H1 (cell line): ENCODE measurements at regions not wholly inside any gene's neighbourhood (a gene's known extent, or its start where the extent isn't known, plus 50 kb on each side); places are given as distances from the start of the nearest gene placed in this dataset.

Source experiments
- CTCF ChIA-PET: fragments of 300-600 bp; sonication (Branson Sonifier 250); formaldehyde crosslinking; loops from one replicate; lab custom pipeline; 2021; ENCODE audit not compliant: partially characterized antibody; lab: Charles Lee
- POLR2A ChIA-PET: fragments of 300-600 bp; sonication (Branson Sonifier 250); formaldehyde crosslinking; loops from one replicate; lab custom pipeline; 2021; ENCODE audit warnings: inconsistent platforms; ENCODE audit not compliant: partially characterized antibody; lab: Charles Lee
- DNase-seq, 2 experiments: peaks; one replicate each; pipeline versions ENCODE4 v3.0.0 to v3.0.0-alpha.2; 2010 to 2022; ENCODE audit warnings: low spot score in 2 of 2, low read depth in 1 of 2, mixed read lengths in 1 of 2
- FAIRE-seq: peaks from 2 replicates; lab custom pipeline; 2011; peaks lifted over from hg19 to GRCh38; lab: Jason Lieb, UNC
- H2AFZ ChIP-seq: 2 replicates; pipeline ENCODE4 v1.8.1; 2012; ENCODE audit warnings: low read length, inconsistent platforms
- H2AK5ac ChIP-seq: 2 replicates; pipeline ENCODE4 v1.6.1; 2013; ENCODE audit warnings: low read depth, low read length
- H2BK120ac ChIP-seq: replicated peaks from 2 replicates; pipeline ENCODE3; 2013; ENCODE audit warnings: low read depth, low read length, inconsistent platforms
- H2BK12ac ChIP-seq: 2 replicates; pipeline ENCODE4 v1.6.1; 2013; ENCODE audit warnings: low read depth, low read length
- H2BK15ac ChIP-seq: 2 replicates; pipeline ENCODE4 v1.6.1; 2013; ENCODE audit warnings: low read length
- H2BK20ac ChIP-seq: 2 replicates; pipeline ENCODE4 v1.6.1; 2013; ENCODE audit warnings: low read length
- H2BK5ac ChIP-seq: 2 replicates; pipeline ENCODE4 v1.6.1; 2013; ENCODE audit warnings: low read depth, low read length
- H3K14ac ChIP-seq: 2 replicates; pipeline ENCODE4 v1.6.1; 2013; ENCODE audit warnings: inconsistent platforms; ENCODE audit not compliant: insufficient read length
- H3K18ac ChIP-seq: 2 replicates; pipeline ENCODE4 v1.6.1; 2013; ENCODE audit warnings: low read length; ENCODE audit errors: extremely low read depth
- H3K23ac ChIP-seq: 2 replicates; pipeline ENCODE4 v1.6.1; 2013; ENCODE audit warnings: inconsistent platforms; ENCODE audit not compliant: insufficient read length
- H3K23me2 ChIP-seq: 2 replicates; pipeline ENCODE4 v1.6.1; 2013; ENCODE audit warnings: low read depth, low read length
- H3K27ac ChIP-seq: 2 replicates; pipeline ENCODE4 v1.6.1; 2011; ENCODE audit warnings: low read depth, low read length, inconsistent platforms
- H3K27me3 ChIP-seq, 4 experiments: replicated peaks in 1 of 4; 1 replicate in 1 of 4; 2 replicates in 3 of 4; pipeline versions ENCODE4 v1.6.1 to v1.8.1; 2011 to 2013; ENCODE audit warnings: low read length in 3 of 4, mild to moderate bottlenecking in 3 of 4, inconsistent platforms in 2 of 4, mixed read lengths in 2 of 4, moderate library complexity in 1 of 4; ENCODE audit not compliant: control insufficient read depth in 3 of 4, insufficient read depth in 3 of 4; ENCODE audit errors: extremely low read depth in 1 of 4
- H3K36me3 ChIP-seq, 4 experiments: 2 replicates each; pipeline versions ENCODE4 v1.6.1 to v1.8.1; 2011 to 2013; ENCODE audit warnings: mild to moderate bottlenecking in 4 of 4, low read length in 3 of 4, moderate library complexity in 2 of 4, control low read depth in 1 of 4, inconsistent platforms in 1 of 4; ENCODE audit not compliant: insufficient read depth in 4 of 4, control insufficient read depth in 2 of 4
- H3K4ac ChIP-seq: replicated peaks from 2 replicates; pipeline ENCODE3; 2013; ENCODE audit warnings: low read length, low read depth, mixed read lengths, inconsistent platforms; ENCODE audit not compliant: insufficient read length
- H3K4me1 ChIP-seq, 4 experiments: replicated peaks in 1 of 4; 1 replicate in 1 of 4; 2 replicates in 3 of 4; pipeline versions ENCODE4 v1.6.1 to v1.8.1; 2011 to 2013; ENCODE audit warnings: low read length in 3 of 4, inconsistent platforms in 2 of 4, mixed read lengths in 1 of 4; ENCODE audit not compliant: insufficient read depth in 4 of 4, control insufficient read depth in 3 of 4
- H3K4me2 ChIP-seq, 2 experiments: 2 replicates each; pipeline versions ENCODE4 v1.6.1 to v1.8.1; 2011 to 2013; ENCODE audit warnings: low read depth in 2 of 2, low read length in 2 of 2, control low read depth in 1 of 2, inconsistent platforms in 1 of 2, mild to moderate bottlenecking in 1 of 2; ENCODE audit not compliant: insufficient read depth in 1 of 2
- H3K4me3 ChIP-seq, 4 experiments: fragments of 200-600, 300-600 bp in 1 of 4; sonication (generic), shearing (Covaris generic), sonication (Bioruptor Twin) in 1 of 4; 2 replicates each; pipeline versions ENCODE4 v1.5.1 to v1.8.1; 2011 to 2016; ENCODE audit warnings: low read length in 4 of 4, low read depth in 3 of 4, control low read depth in 2 of 4, inconsistent platforms in 2 of 4, mild to moderate bottlenecking in 2 of 4, mixed read lengths in 1 of 4, moderate library complexity in 1 of 4; ENCODE audit not compliant: insufficient read depth in 2 of 4; ENCODE audit errors: extremely low read depth in 1 of 4
- H3K56ac ChIP-seq: replicated peaks from 2 replicates; pipeline ENCODE3; 2013; ENCODE audit warnings: low read depth, mild to moderate bottlenecking, mixed read lengths, low read length, inconsistent platforms; ENCODE audit not compliant: insufficient read length
- H3K79me1 ChIP-seq: 2 replicates; pipeline ENCODE4 v1.6.1; 2013; ENCODE audit warnings: low read depth, low read length, control low read depth
- H3K79me2 ChIP-seq, 2 experiments: 2 replicates each; pipeline versions ENCODE4 v1.6.1 to v1.8.1; 2012 to 2013; ENCODE audit warnings: low read length in 2 of 2, mild to moderate bottlenecking in 2 of 2, inconsistent platforms in 1 of 2; ENCODE audit not compliant: insufficient read depth in 2 of 2, control insufficient read depth in 1 of 2
- H3K9ac ChIP-seq, 4 experiments: replicated peaks in 1 of 4; 1 replicate in 1 of 4; 2 replicates in 3 of 4; pipeline versions ENCODE4 v1.6.1 to v1.8.1; 2011 to 2013; ENCODE audit warnings: low read depth in 3 of 4, low read length in 3 of 4, control low read depth in 2 of 4, mild to moderate bottlenecking in 2 of 4, moderate library complexity in 2 of 4, inconsistent platforms in 1 of 4; ENCODE audit errors: extremely low read depth in 1 of 4
- H3K9me3 ChIP-seq, 2 experiments: 2 replicates each; pipeline versions ENCODE4 v1.6.1 to v1.8.1; 2012 to 2013; ENCODE audit warnings: mild to moderate bottlenecking in 2 of 2, moderate library complexity in 2 of 2, control low read depth in 1 of 2, inconsistent platforms in 1 of 2, low read depth in 1 of 2, low read length in 1 of 2, mixed read lengths in 1 of 2; ENCODE audit not compliant: insufficient read depth in 2 of 2
- H4K20me1 ChIP-seq, 2 experiments: replicated peaks in 1 of 2; 2 replicates each; pipeline versions ENCODE3 to v1.8.1; 2011 to 2013; ENCODE audit warnings: inconsistent platforms in 2 of 2, low read length in 2 of 2, mild to moderate bottlenecking in 1 of 2; ENCODE audit not compliant: insufficient read depth in 2 of 2, control insufficient read depth in 1 of 2
- H4K5ac ChIP-seq: 2 replicates; pipeline ENCODE4 v1.6.1; 2013; ENCODE audit warnings: low read length, low read depth, mixed read lengths, inconsistent platforms; ENCODE audit not compliant: insufficient read length
- H4K8ac ChIP-seq: 2 replicates; pipeline ENCODE4 v1.8.0; 2013; ENCODE audit warnings: mild to moderate bottlenecking, moderate library complexity, low read length, inconsistent platforms; ENCODE audit not compliant: insufficient read depth; ENCODE audit errors: extremely low read depth
- H4K91ac ChIP-seq: replicated peaks from 2 replicates; pipeline ENCODE3; 2013; ENCODE audit warnings: low read length, mixed read lengths, inconsistent platforms; ENCODE audit not compliant: insufficient read length
- BACH1 ChIP-seq: IDR thresholded peaks from 2 replicates; pipeline ENCODE4 v1.6.1; 2012; ENCODE audit warnings: low read length, improper control_type of control experiment
- CBX5 ChIP-seq: fragments of 300-800, 300-1000 bp; sonication (generic); IDR thresholded peaks from 2 replicates; pipeline ENCODE4 v1.7.1; 2016; ENCODE audit warnings: antibody characterized with exemption, low read length, low read depth
- WGBS, 2 experiments: shearing (Covaris generic) in 1 of 2; methylation state at CpG; one replicate each; pipeline versions ENCODE4 v1.1.6 to v1.1.7; 2013 to 2015; ENCODE audit warnings: low lambda C conversion rate in 2 of 2, mixed read lengths in 2 of 2, inconsistent platforms in 1 of 2, low coverage in 1 of 2, missing lambda C conversion rate in 1 of 2; ENCODE audit not compliant: insufficient replicate concordance in 2 of 2, insufficient coverage in 1 of 2, insufficient read length in 1 of 2; ENCODE audit errors: extremely low coverage in 1 of 2, missing lambda C conversion rate in 1 of 2; 5-methylcytosine and 5-hydroxymethylcytosine counted together

- H3K4me1 ChIP-seq = peaks cover 0 to 2% (median 0%) of the 10 kb centered on the region in 4 experiments; a peak in 4 of 7 replicates
- no peaks in the 10 kb centered on the region for H3K79me2 ChIP-seq
- H3K27me3 ChIP-seq = no peaks in the 10 kb centered on the region
- no peaks in the 10 kb centered on the region for H4K20me1 ChIP-seq
- no peak overlapping the region for H2BK120ac ChIP-seq
- H3K4me3 ChIP-seq = no peak overlapping the region
- H3K23me2 ChIP-seq = no peaks in the 10 kb centered on the region; the same call in 1 of the 2 replicates
- H2AK5ac ChIP-seq = no peak overlapping the region
- H4K91ac ChIP-seq = no peak overlapping the region
- no peak overlapping the region for H3K9ac ChIP-seq
- H3K79me1 ChIP-seq = no peaks in the 10 kb centered on the region
- POLR2A ChIA-PET = no interaction called here
- H3K4me2 ChIP-seq = no peak overlapping the region
- no peak overlapping the region for H2BK5ac ChIP-seq
- no peak overlapping the region for H3K56ac ChIP-seq
- H3K4ac ChIP-seq = no peak overlapping the region
- H2BK12ac ChIP-seq = no peak overlapping the region
- no peak for DNase-seq
- no peaks in the 10 kb centered on the region for H3K9me3 ChIP-seq
- WGBS, 2 experiments = 78% methylated on average over 4 of the region's 4 CpGs; no CpG with 5 or more reads in 1 of the 2 experiments
- no peak overlapping the region for H2BK20ac ChIP-seq
- H3K14ac ChIP-seq = no peak overlapping the region
- H2BK15ac ChIP-seq = no peak overlapping the region
- H3K23ac ChIP-seq = no peak overlapping the region
- no peak overlapping the region for H4K8ac ChIP-seq
- TF ChIP-seq CBX5 (no peak), BACH1 (peak; percentile 69)
- TF ChIP-seq, all 59 proteins: peak for 1
- Histone ChIP-seq H3K36me3 (no peaks in the 10 kb centered on the region; a peak in 1 of 8 replicates), H4K5ac (no peak overlapping the region), H3K18ac (no peak overlapping the region), H2AFZ (no peak overlapping the region), H3K27ac (no peak overlapping the region)
- CTCF ChIA-PET = no interaction called here
- no peak for FAIRE-seq
Observed at GRCh38 chr5:165130656-165131055, 1625.2 kb downstream of the MAT2B start.
